ENCODE measurements at regions not wholly inside any gene's neighbourhood (a gene's known extent, or its start where the extent isn't known, plus 50 kb on each side); places are given as distances from the start of the nearest gene placed in this dataset.

GRCh38 chr4:111398906-111399330 is 746.3 kb upstream of the FAM241A start:
- Histone ChIP-seq H3K4me1 (ENCODE audit: control insufficient read depth, insufficient read depth, low read length) (peaks cover 1% of the 10 kb centered on the region; the same call in 1 of the 2 replicates), H3K4me3 (ENCODE audit: insufficient read depth, low read depth, low read length) (no peak overlapping the region), H2BK15ac (ENCODE audit: low read depth, low read length) (no peak overlapping the region), H3K36me3 (ENCODE audit: control insufficient read depth, insufficient read depth, low read length) (no peaks in the 10 kb centered on the region), H2AFZ (replicated peaks; ENCODE audit: low read length, poor library complexity) (no peak overlapping the region), H3K4ac (ENCODE audit: low read depth, low read length) (no peak overlapping the region), H3K23ac (ENCODE audit: low read depth, low read length) (no peak overlapping the region), H3K9ac (ENCODE audit: low read depth, low read length) (no peak overlapping the region), H3K9me3 (ENCODE audit: control insufficient read depth, insufficient read depth, low read length) (no peaks in the 10 kb centered on the region), H3K56ac (ENCODE audit: extremely low read depth, insufficient read depth, low read length) (no peak overlapping the region), H3K18ac (ENCODE audit: low read depth, low read length) (no peak overlapping the region), H3K4me2 (ENCODE audit: low read depth, low read length) (no peak overlapping the region), H3K14ac (replicated peaks; ENCODE audit: low read depth, low read length) (no peak overlapping the region), H2BK20ac (ENCODE audit: low read depth, low read length) (no peak overlapping the region), H2BK120ac (ENCODE audit: low read depth, low read length) (no peak overlapping the region), H2BK5ac (ENCODE audit: low read depth, low read length, poor library complexity, severe bottlenecking) (no peak overlapping the region), H4K20me1 (ENCODE audit: insufficient read depth, low read length) (no peaks in the 10 kb centered on the region), H4K5ac (ENCODE audit: low read depth, low read length) (no peak overlapping the region), H3K27ac (ENCODE audit: insufficient read depth, low read length) (no peak overlapping the region), H2AK9ac (replicated peaks; ENCODE audit: low read depth, low read length, poor library complexity) (no peak overlapping the region), H3K9me1 (ENCODE audit: insufficient read depth, low read length) (no peaks in the 10 kb centered on the region), H2AK5ac (ENCODE audit: low read depth, low read length) (no peak overlapping the region), H4K8ac (ENCODE audit: low read depth in 2 of 2, low read length in 2 of 2) (no peak overlapping the region), H4K91ac (ENCODE audit: insufficient read depth, low read depth, low read length) (no peak overlapping the region), H3K27me3 (ENCODE audit: control insufficient read depth, insufficient read depth, low read length) (no peaks in the 10 kb centered on the region), H3K79me1 (ENCODE audit: low read depth in 1 of 2, low read length in 2 of 2) (no peaks in the 10 kb centered on the region)
- DNase-seq (peak; percentile 17), ATAC-seq (ENCODE audit: low read depth) (peak; percentile 29)
- CTCF ChIA-PET: no interaction called here
- no CpG with 5 or more reads among the region's 5 CpGs for WGBS, 2 experiments (ENCODE audit: extremely low coverage in 2 of 2, insufficient read length in 1 of 2)
- intact Hi-C loops (cut with micrococcal nuclease): no loop called here
- no TSS peak for BruUV-seq (replicated peaks)
- in situ Hi-C loops (cut with MboI; ENCODE audit: low sequenced_read_pairs): no loop called here
- POLR2A ChIA-PET (ENCODE audit: unreplicated experiment): no interaction called here
- TF ChIP-seq USF2 (IDR thresholded peaks at IDR 0.05; ENCODE audit: low read depth, low read length) (no peak), FOS (IDR thresholded peaks at IDR 0.05; ENCODE audit: low read depth, low read length) (no peak), RFX5 (IDR thresholded peaks at IDR 0.05; ENCODE audit: low read depth, low read length) (no peak), BHLHE40 (IDR thresholded peaks at IDR 0.05; ENCODE audit: low read depth, low read length) (no peak), CEBPB (IDR thresholded peaks at IDR 0.05; ENCODE audit: low read depth, low read length) (no peak), MAZ (IDR thresholded peaks at IDR 0.05; ENCODE audit: borderline replicate concordance, low read depth, low read length) (no peak), NFE2L2 (IDR thresholded peaks at IDR 0.05; ENCODE audit: low read depth, low read length) (no peak), SMC3 (IDR thresholded peaks at IDR 0.05; ENCODE audit: low read depth, low read length) (no peak), RCOR1 (IDR thresholded peaks at IDR 0.05; ENCODE audit: insufficient replicate concordance, low read length) (no peak), RAD21 (IDR thresholded peaks at IDR 0.05; ENCODE audit: low read length) (no peak), MAFK (IDR thresholded peaks at IDR 0.05; ENCODE audit: low read depth, low read length) (no peak), CHD1 (IDR thresholded peaks at IDR 0.05; ENCODE audit: low read depth, low read length) (no peak), POLR2A (IDR thresholded peaks at IDR 0.05; ENCODE audit: low read depth, low read length) (no peak)
- TF ChIP-seq, protein P1, sequence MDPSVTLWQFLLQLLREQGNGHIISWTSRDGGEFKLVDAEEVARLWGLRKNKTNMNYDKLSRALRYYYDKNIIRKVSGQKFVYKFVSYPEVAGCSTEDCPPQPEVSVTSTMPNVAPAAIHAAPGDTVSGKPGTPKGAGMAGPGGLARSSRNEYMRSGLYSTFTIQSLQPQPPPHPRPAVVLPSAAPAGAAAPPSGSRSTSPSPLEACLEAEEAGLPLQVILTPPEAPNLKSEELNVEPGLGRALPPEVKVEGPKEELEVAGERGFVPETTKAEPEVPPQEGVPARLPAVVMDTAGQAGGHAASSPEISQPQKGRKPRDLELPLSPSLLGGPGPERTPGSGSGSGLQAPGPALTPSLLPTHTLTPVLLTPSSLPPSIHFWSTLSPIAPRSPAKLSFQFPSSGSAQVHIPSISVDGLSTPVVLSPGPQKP (IDR thresholded peaks at IDR 0.05; ENCODE audit: borderline replicate concordance, low read depth, low read length): no peak
- dilution Hi-C loops (cut with HindIII; ENCODE audit: low sequenced_read_pairs, unreplicated experiment): no loop called here

Measured in IMR-90 (cell line).